ENCODE measurements at regions not wholly inside any gene's neighbourhood (a gene's known extent, or its start where the extent isn't known, plus 50 kb on each side); places are given as distances from the start of the nearest gene placed in this dataset.
A peak's percentile ranks its signal among the peaks of the same experiment; 100 is the strongest.

DNA sequence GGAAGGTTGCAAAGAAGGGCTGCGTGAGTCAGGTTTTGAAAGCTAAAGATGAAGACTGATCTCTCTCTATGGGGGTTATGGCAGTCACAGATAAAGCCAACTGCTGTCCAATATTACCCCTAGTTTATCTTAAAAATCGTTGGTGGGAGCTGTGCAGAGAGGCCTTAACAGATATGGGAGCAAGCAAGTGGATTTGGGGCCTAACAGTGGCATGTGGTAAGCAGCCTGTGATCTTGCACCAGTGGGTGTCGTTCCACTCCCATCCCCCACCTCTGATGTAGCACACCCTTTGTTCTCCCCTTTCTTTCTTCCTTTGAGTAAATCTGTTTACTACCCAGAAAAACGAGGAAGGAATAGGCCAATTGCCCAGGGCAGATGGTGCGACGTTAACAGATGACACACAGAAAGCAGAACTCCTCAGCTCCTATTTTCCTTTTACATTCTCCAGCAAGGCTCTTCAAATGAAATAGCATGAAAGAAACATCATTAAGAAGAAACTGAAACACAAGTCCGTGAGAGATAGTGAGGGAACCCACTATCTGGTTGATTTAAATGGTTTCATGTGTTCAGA, 274.1 kb upstream of the CITED2 start (continued):
- TF ChIP-seq, protein P1, sequence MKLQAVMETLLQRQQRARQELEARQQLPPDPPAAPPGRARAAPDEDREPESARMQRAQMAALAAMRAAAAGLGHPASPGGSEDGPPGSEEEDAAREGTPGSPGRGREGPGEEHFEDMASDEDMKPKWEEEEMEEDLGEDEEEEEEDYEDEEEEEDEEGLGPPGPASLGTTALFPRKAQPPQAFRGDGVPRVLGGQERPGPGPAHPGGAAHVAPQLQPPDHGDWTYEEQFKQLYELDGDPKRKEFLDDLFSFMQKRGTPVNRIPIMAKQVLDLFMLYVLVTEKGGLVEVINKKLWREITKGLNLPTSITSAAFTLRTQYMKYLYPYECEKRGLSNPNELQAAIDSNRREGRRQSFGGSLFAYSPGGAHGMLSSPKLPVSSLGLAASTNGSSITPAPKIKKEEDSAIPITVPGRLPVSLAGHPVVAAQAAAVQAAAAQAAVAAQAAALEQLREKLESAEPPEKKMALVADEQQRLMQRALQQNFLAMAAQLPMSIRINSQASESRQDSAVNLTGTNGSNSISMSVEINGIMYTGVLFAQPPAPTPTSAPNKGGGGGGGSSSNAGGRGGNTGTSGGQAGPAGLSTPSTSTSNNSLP (IDR thresholded peaks at IDR 0.05; ENCODE audit: borderline replicate concordance, low read depth, low read length): peak; percentile 88; the same call in 1 of the 2 replicates
- TF ChIP-seq ZKSCAN3 (CRISPR knock-in tag; IDR thresholded peaks at IDR 0.05): no peak
- TF ChIP-seq, protein P2, sequence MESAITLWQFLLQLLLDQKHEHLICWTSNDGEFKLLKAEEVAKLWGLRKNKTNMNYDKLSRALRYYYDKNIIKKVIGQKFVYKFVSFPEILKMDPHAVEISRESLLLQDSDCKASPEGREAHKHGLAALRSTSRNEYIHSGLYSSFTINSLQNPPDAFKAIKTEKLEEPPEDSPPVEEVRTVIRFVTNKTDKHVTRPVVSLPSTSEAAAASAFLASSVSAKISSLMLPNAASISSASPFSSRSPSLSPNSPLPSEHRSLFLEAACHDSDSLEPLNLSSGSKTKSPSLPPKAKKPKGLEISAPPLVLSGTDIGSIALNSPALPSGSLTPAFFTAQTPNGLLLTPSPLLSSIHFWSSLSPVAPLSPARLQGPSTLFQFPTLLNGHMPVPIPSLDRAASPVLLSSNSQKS (CRISPR knock-in tag; IDR thresholded peaks at IDR 0.05): no peak
- peak; percentile 97 for TF ChIP-seq TEAD4 (IDR thresholded peaks at IDR 0.05; ENCODE audit: low read length)
- no peak for TF ChIP-seq TEAD4 (CRISPR knock-in tag; IDR thresholded peaks at IDR 0.05; ENCODE audit: borderline replicate concordance)
- no peak for TF ChIP-seq XRCC5 (IDR thresholded peaks at IDR 0.05; ENCODE audit: low read depth, low read length)
- TF ChIP-seq PYGO2 (tag; IDR thresholded peaks at IDR 0.05): 0 out of 2 replicates have a peak, but pooled peaks have one; percentile 7
- TF ChIP-seq NR2C1 (IDR thresholded peaks at IDR 0.05): no peak
- TF ChIP-seq NR2C1 (tag; IDR thresholded peaks at IDR 0.05): peak; percentile 67; the same call in 1 of the 2 replicates
- TF ChIP-seq, protein P3, sequence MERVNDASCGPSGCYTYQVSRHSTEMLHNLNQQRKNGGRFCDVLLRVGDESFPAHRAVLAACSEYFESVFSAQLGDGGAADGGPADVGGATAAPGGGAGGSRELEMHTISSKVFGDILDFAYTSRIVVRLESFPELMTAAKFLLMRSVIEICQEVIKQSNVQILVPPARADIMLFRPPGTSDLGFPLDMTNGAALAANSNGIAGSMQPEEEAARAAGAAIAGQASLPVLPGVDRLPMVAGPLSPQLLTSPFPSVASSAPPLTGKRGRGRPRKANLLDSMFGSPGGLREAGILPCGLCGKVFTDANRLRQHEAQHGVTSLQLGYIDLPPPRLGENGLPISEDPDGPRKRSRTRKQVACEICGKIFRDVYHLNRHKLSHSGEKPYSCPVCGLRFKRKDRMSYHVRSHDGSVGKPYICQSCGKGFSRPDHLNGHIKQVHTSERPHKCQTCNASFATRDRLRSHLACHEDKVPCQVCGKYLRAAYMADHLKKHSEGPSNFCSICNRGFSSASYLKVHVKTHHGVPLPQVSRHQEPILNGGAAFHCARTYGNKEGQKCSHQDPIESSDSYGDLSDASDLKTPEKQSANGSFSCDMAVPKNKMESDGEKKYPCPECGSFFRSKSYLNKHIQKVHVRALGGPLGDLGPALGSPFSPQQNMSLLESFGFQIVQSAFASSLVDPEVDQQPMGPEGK (CRISPR knock-in tag; IDR thresholded peaks at IDR 0.05; ENCODE audit: borderline replicate concordance): no peak
- no peak for TF ChIP-seq SAFB2 (IDR thresholded peaks at IDR 0.05; ENCODE audit: borderline replicate concordance, low read depth, low read length, severe bottlenecking)
- TF ChIP-seq, protein P4, sequence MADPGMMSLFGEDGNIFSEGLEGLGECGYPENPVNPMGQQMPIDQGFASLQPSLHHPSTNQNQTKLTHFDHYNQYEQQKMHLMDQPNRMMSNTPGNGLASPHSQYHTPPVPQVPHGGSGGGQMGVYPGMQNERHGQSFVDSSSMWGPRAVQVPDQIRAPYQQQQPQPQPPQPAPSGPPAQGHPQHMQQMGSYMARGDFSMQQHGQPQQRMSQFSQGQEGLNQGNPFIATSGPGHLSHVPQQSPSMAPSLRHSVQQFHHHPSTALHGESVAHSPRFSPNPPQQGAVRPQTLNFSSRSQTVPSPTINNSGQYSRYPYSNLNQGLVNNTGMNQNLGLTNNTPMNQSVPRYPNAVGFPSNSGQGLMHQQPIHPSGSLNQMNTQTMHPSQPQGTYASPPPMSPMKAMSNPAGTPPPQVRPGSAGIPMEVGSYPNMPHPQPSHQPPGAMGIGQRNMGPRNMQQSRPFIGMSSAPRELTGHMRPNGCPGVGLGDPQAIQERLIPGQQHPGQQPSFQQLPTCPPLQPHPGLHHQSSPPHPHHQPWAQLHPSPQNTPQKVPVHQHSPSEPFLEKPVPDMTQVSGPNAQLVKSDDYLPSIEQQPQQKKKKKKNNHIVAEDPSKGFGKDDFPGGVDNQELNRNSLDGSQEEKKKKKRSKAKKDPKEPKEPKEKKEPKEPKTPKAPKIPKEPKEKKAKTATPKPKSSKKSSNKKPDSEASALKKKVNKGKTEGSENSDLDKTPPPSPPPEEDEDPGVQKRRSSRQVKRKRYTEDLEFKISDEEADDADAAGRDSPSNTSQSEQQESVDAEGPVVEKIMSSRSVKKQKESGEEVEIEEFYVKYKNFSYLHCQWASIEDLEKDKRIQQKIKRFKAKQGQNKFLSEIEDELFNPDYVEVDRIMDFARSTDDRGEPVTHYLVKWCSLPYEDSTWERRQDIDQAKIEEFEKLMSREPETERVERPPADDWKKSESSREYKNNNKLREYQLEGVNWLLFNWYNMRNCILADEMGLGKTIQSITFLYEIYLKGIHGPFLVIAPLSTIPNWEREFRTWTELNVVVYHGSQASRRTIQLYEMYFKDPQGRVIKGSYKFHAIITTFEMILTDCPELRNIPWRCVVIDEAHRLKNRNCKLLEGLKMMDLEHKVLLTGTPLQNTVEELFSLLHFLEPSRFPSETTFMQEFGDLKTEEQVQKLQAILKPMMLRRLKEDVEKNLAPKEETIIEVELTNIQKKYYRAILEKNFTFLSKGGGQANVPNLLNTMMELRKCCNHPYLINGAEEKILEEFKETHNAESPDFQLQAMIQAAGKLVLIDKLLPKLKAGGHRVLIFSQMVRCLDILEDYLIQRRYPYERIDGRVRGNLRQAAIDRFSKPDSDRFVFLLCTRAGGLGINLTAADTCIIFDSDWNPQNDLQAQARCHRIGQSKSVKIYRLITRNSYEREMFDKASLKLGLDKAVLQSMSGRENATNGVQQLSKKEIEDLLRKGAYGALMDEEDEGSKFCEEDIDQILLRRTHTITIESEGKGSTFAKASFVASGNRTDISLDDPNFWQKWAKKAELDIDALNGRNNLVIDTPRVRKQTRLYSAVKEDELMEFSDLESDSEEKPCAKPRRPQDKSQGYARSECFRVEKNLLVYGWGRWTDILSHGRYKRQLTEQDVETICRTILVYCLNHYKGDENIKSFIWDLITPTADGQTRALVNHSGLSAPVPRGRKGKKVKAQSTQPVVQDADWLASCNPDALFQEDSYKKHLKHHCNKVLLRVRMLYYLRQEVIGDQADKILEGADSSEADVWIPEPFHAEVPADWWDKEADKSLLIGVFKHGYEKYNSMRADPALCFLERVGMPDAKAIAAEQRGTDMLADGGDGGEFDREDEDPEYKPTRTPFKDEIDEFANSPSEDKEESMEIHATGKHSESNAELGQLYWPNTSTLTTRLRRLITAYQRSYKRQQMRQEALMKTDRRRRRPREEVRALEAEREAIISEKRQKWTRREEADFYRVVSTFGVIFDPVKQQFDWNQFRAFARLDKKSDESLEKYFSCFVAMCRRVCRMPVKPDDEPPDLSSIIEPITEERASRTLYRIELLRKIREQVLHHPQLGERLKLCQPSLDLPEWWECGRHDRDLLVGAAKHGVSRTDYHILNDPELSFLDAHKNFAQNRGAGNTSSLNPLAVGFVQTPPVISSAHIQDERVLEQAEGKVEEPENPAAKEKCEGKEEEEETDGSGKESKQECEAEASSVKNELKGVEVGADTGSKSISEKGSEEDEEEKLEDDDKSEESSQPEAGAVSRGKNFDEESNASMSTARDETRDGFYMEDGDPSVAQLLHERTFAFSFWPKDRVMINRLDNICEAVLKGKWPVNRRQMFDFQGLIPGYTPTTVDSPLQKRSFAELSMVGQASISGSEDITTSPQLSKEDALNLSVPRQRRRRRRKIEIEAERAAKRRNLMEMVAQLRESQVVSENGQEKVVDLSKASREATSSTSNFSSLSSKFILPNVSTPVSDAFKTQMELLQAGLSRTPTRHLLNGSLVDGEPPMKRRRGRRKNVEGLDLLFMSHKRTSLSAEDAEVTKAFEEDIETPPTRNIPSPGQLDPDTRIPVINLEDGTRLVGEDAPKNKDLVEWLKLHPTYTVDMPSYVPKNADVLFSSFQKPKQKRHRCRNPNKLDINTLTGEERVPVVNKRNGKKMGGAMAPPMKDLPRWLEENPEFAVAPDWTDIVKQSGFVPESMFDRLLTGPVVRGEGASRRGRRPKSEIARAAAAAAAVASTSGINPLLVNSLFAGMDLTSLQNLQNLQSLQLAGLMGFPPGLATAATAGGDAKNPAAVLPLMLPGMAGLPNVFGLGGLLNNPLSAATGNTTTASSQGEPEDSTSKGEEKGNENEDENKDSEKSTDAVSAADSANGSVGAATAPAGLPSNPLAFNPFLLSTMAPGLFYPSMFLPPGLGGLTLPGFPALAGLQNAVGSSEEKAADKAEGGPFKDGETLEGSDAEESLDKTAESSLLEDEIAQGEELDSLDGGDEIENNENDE (IDR thresholded peaks at IDR 0.05; ENCODE audit: low read depth, low read length): no peak

Measured in K562 (cell line).